Esophagus (tissue), 2 donors: ENCODE measurements at regions not wholly inside any gene's neighbourhood (a gene's known extent, or its start where the extent isn't known, plus 50 kb on each side); places are given as distances from the start of the nearest gene placed in this dataset.

ENCODE experiments used
- H3K27ac ChIP-seq, 2 donors: one replicate each; pipeline ENCODE4 v1.5.1; 2013; ENCODE audit warnings: low read depth in 2 of 2, mild to moderate bottlenecking in 2 of 2, inconsistent platforms in 1 of 2, low read length in 1 of 2, moderate library complexity in 1 of 2
- H3K27me3 ChIP-seq, 2 donors: one replicate each; pipeline ENCODE4 v1.6.1; 2013; ENCODE audit warnings: low read length in 2 of 2, control low read depth in 1 of 2, mild to moderate bottlenecking in 1 of 2; ENCODE audit not compliant: insufficient read depth in 2 of 2, control insufficient read depth in 1 of 2
- H3K36me3 ChIP-seq, 2 donors: one replicate each; pipeline ENCODE4 v1.6.1; 2013; ENCODE audit warnings: low read length in 1 of 2; ENCODE audit not compliant: control insufficient read depth in 2 of 2, insufficient read depth in 2 of 2
- H3K4me1 ChIP-seq, 2 donors: one replicate each; pipeline ENCODE4 v1.6.1; 2013; ENCODE audit warnings: low read length in 1 of 2; ENCODE audit not compliant: control insufficient read depth in 2 of 2, insufficient read depth in 2 of 2
- H3K4me3 ChIP-seq, 2 donors: one replicate each; pipeline ENCODE4 v1.5.1; 2013; ENCODE audit warnings: low read length in 2 of 2, mild to moderate bottlenecking in 2 of 2, low read depth in 1 of 2, moderate library complexity in 1 of 2
- H3K9me3 ChIP-seq, 2 donors: one replicate each; pipeline ENCODE4 v1.6.1; 2013; ENCODE audit warnings: mild to moderate bottlenecking in 2 of 2, low read depth in 1 of 2, low read length in 1 of 2, moderate library complexity in 1 of 2; ENCODE audit not compliant: control insufficient read depth in 2 of 2, insufficient read depth in 1 of 2
- WGBS, 2 donors: extraction: QIAGEN DNeasy Blood & Tissue Kit; methylation state at CpG; one replicate each; pipeline ENCODE4 v1.1.7; 2013; 5-methylcytosine and 5-hydroxymethylcytosine counted together
- donor health status: healthy with polysubstance abuse.
- donor health status: Bipolar disorder and iron deficiency.

DNA sequence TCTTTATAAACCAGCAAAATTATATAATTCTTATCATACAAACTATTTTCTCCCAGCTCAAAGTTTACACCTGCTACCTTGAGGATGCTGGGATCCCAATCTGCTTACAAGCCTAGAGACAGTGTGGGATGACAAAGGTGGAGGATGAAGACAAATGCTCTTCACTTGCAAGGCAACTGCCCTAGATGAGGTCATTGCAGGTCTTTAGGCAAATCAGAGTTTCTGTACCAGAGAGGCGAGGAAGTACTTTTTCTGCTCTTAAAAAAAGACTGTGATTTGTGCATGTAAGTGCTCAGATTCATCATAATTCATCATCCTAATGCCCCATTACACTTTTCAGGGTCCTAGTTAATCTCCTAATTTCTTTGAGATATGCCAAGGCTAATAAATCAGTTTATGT, 376.1 kb downstream of the ZPLD1 start:
- 35 to 36% methylated on average over 1 of the region's 1 CpG for WGBS, 2 donors
- no peaks in the 10 kb centered on the region for H3K27me3 ChIP-seq
- no peaks in the 10 kb centered on the region for H3K9me3 ChIP-seq
- no peaks in the 10 kb centered on the region for H3K36me3 ChIP-seq
- H3K4me1 ChIP-seq: no peaks in the 10 kb centered on the region
- no peak overlapping the region for H3K27ac ChIP-seq
- H3K4me3 ChIP-seq: no peak overlapping the region

DNA sequence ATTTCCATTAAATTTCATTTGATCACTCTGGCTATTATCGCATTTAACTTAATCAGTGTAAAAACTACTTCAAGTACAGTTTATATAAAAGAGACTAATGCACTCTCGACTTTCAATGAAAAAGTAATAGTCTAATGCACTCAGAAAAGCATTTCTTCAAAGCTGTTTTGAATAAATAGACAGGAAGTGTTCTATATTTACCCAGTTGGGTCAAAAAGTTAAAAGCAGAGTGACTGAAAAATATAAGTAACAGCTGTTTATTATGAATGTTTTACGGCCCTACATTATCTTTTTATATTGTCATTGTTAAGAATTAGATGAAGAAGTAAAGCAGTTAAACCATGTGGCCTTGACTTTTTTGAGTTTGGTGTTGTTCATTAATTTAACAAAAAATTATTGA, 391.8 kb downstream of the ZPLD1 start:
- Histone ChIP-seq H3K4me1 (no peaks in the 10 kb centered on the region), H3K27me3 (no peaks in the 10 kb centered on the region), H3K9me3 (peaks cover 0 to 7% of the 10 kb centered on the region in 2 donors), H3K4me3 (no peak overlapping the region), H3K27ac (no peak overlapping the region), H3K36me3 (no peaks in the 10 kb centered on the region)
- 52 to 58% methylated on average over 3 of the region's 3 CpGs for WGBS, 2 donors

DNA sequence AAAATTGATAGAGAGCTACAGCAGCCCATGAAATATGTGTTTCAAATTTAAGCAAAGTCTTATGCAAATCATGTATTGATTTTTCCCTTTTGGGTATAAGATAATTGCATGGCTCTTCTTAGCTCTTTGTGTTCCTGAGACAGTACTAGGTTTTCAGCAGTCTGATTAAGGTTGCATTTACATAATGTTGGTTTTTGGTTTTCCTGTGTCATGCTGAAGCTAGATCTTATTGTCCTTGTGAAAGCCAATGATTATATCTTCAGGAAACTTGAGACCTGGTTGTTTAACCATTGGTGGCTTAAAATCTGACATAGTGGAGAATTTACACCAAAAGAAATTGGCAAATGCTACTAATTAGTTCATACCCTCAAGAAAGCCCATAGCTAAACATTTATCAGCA, 392.6 kb downstream of the ZPLD1 start:
- Histone ChIP-seq H3K36me3 (no peaks in the 10 kb centered on the region), H3K27ac (no peak overlapping the region), H3K27me3 (no peaks in the 10 kb centered on the region), H3K4me3 (no peak overlapping the region), H3K9me3 (peaks cover 0 to 7% of the 10 kb centered on the region in 2 donors), H3K4me1 (no peaks in the 10 kb centered on the region)

DNA sequence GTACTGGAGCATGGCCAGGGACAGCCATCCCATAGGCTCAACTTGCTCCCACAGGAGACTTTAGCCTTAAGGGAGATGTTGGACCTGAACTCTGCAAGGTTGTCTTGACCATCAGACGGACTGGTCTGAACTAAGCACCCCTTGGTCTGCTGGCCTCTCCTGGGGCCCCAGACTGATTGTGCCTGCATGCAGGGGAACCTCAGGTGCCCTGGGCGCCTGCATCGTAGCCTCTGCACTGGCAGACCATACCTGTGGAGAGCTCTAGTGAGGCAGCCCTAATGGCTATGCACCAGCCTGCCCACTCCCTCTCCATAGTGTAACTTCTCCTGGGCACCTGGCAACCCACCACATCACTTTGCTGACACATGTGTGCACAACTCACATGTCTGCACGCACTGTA, 395.6 kb downstream of the ZPLD1 start:
- Histone ChIP-seq H3K4me1 (no peaks in the 10 kb centered on the region), H3K9me3 (peaks cover 0 to 7% of the 10 kb centered on the region in 2 donors), H3K4me3 (no peak overlapping the region), H3K27me3 (no peaks in the 10 kb centered on the region), H3K27ac (no peak overlapping the region), H3K36me3 (no peaks in the 10 kb centered on the region)
- 91 to 94% methylated on average over 4 of the region's 4 CpGs for WGBS, 2 donors

DNA sequence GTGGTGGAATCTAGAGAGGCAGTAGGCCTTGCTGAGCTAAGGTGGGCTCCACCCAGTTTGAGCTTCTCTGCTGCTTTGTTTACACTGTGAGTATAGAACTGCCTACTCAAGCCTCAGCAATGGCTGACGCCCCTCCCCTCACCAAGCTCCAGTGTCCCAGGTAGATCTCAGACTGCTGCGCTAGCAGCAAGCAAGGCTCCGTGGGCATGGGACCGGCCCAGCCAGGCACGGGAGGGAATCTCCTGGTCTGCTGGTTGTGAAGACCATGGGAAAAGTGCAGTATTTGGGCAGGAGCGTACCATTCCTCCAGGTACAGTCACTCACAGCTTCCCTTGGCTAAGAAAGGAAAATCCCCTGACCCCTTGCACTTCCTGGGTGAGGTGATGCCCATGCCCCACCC, 407.1 kb downstream of the ZPLD1 start:
- 75 to 77% methylated on average over 6 of the region's 6 CpGs for WGBS, 2 donors
- H3K36me3 ChIP-seq: no peaks in the 10 kb centered on the region
- no peaks in the 10 kb centered on the region for H3K4me1 ChIP-seq
- H3K27me3 ChIP-seq: no peaks in the 10 kb centered on the region
- no peak overlapping the region for H3K4me3 ChIP-seq
- H3K9me3 ChIP-seq: no peaks in the 10 kb centered on the region
- H3K27ac ChIP-seq: no peak overlapping the region

DNA sequence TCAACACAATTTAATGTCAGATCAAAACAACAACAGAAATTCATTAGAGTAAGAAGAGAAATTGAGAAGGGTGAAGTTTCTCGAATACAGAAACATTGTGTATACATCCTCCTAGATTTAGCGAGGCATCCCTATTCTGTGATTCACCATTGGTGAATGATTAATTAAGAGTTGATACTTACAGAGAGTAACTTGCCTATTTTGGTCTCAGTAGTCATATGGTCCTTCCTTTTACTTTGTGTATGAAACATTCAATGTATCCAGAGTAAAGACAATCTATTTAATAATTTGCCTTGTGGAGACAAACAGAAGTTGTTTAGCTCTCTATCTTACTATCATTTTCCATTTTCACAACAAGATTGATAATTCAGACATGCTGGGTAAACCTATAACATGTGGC, 432.0 kb downstream of the ZPLD1 start:
- 88% methylated on average over 2 of the region's 2 CpGs for WGBS, 2 donors

DNA sequence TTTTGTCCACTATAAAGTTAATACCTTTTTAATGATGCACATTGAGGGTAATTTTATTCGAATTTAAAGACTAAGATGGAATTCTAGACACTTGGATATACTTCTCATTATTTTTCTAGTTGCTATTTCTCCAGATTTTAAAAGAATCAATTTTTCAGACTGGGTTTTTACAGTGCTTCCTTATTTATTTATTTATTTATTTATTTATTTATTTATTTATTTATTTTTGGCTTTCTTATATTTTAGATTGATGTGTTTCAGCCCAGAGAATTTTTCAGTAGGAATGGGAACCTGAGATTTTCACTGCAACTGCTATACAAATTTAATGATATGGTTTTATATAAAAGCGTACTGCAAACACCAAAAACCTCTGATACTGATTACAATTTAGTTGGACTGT, 448.7 kb downstream of the ZPLD1 start:
- H3K27ac ChIP-seq: no peak overlapping the region
- H3K36me3 ChIP-seq: no peaks in the 10 kb centered on the region
- H3K4me3 ChIP-seq: no peak overlapping the region
- no peaks in the 10 kb centered on the region for H3K9me3 ChIP-seq
- H3K27me3 ChIP-seq: no peaks in the 10 kb centered on the region
- H3K4me1 ChIP-seq: no peaks in the 10 kb centered on the region
- 63 to 67% methylated on average over 2 of the region's 2 CpGs for WGBS, 2 donors

More for the DNA sequence above, 432.0 kb downstream of the ZPLD1 start:
- Histone ChIP-seq H3K27ac (no peak overlapping the region), H3K9me3 (no peaks in the 10 kb centered on the region), H3K4me3 (no peak overlapping the region), H3K27me3 (no peaks in the 10 kb centered on the region), H3K4me1 (no peaks in the 10 kb centered on the region), H3K36me3 (no peaks in the 10 kb centered on the region)

DNA sequence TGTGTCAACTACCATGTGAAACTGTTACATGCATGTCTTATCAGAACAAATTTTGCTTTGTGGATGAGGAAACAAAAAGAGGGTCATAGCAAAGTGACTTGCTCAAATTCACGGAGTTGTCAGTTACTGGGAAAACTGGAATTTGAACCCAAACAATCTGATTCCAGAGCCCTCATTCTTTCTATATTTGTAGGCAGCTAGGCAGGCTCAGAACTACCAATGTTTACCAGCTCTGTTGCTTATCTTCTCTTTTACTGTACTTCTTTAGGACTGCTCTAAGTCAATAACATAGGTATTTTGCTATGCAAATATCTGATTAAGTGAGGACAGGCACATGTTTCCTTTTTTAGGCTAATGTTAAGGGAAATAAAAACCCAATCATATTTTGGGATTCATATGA, 450.5 kb downstream of the ZPLD1 start:
- no peaks in the 10 kb centered on the region for H3K9me3 ChIP-seq
- no peak overlapping the region for H3K27ac ChIP-seq
- 62 to 64% methylated on average over 1 of the region's 1 CpG for WGBS, 2 donors
- no peaks in the 10 kb centered on the region for H3K4me1 ChIP-seq
- H3K4me3 ChIP-seq: no peak overlapping the region
- H3K36me3 ChIP-seq: no peaks in the 10 kb centered on the region
- H3K27me3 ChIP-seq: no peaks in the 10 kb centered on the region

DNA sequence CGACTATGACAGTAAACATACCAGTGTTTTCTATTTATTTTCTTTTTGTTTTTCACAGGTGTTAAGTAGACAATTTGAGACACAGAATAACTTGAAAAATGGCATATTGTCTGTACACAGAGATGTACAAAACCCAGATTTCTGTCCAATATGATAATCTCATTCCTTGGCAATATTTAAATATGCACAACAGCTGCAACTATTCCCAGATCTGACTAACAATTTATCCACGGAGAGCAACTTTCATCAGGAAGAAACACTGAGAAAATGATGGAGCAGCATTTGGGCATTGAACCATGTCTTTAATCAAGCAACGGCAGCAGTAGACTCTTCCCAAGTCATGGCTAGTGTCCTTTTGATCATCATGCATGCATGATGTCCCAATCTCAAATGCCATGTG, 452.6 kb downstream of the ZPLD1 start:
- H3K4me1 ChIP-seq: no peaks in the 10 kb centered on the region
- no peaks in the 10 kb centered on the region for H3K27me3 ChIP-seq
- WGBS, 2 donors: 59 to 60% methylated on average over 3 of the region's 3 CpGs
- H3K9me3 ChIP-seq: no peaks in the 10 kb centered on the region
- H3K4me3 ChIP-seq: no peak overlapping the region
- H3K27ac ChIP-seq: no peak overlapping the region
- H3K36me3 ChIP-seq: no peaks in the 10 kb centered on the region

DNA sequence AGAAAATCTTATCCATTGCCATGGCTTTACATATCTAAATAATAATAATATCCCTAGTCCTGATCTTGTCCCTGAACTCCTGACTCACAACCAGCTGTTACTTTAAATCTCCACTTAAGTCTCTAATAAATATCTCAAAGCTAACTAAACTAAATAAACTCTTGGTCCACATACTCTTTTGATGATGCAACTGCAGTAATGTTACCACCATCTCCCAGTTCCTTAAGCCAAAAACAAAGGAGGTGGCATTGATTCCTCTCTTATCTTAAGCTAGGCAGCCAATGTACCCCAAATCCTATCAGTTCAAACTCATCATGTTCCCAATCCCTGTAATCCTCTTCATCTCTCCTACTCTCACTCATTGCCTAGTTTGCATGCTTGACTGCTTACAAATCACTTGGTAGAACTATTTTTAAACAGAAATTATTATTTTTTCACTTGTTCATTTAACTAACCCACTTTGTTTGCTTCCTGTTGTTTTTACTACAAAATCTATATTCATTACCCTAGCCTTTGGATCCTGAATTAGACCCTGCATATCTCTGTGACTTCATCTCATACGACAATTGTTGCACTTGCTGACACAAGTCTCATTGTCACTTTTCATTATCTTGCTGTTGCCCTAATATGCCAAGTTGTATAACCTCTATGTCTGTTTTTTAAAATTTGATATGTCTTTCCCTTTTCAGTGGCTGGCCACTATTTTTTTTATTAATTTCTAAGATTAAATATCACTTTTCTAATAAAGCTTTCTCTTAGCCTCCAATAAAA, 462.2 kb downstream of the ZPLD1 start:
- H3K36me3 ChIP-seq: no peaks in the 10 kb centered on the region
- no peak overlapping the region for H3K27ac ChIP-seq
- WGBS, 2 donors: 67 to 78% methylated on average over 1 of the region's 1 CpG
- H3K4me3 ChIP-seq: no peak overlapping the region
- no peaks in the 10 kb centered on the region for H3K27me3 ChIP-seq
- H3K4me1 ChIP-seq: no peaks in the 10 kb centered on the region
- no peaks in the 10 kb centered on the region for H3K9me3 ChIP-seq
